ENCODE measurements at regions not wholly inside any gene's neighbourhood (a gene's known extent, or its start where the extent isn't known, plus 50 kb on each side); places are given as distances from the start of the nearest gene placed in this dataset.

- DNase-seq: no peak
- Histone ChIP-seq H3K27ac (ENCODE audit: low read depth, low read length) (no peak overlapping the region), H3K36me3 (ENCODE audit: control insufficient read depth in 2 of 3, insufficient read depth in 3 of 3, low read length in 3 of 3) (no peaks in the 10 kb centered on the region), H3K4me1 (ENCODE audit: control insufficient read depth in 2 of 2, insufficient read depth in 2 of 2, low read length in 2 of 2) (no peaks in the 10 kb centered on the region), H3K4me3 (ENCODE audit: low read length) (no peak overlapping the region), H3K9me3 (ENCODE audit: control insufficient read depth in 2 of 3, low read length in 3 of 3) (no peaks in the 10 kb centered on the region), H3K27me3 (ENCODE audit: control insufficient read depth in 2 of 2, insufficient read depth in 2 of 2, low read length in 2 of 2) (no peaks in the 10 kb centered on the region)
- Mint-ChIP-seq H3K27ac (no peak overlapping the region), H3K4me3 (no peak overlapping the region), H3K4me1 (no peaks in the 10 kb centered on the region), H3K27me3 (no peaks in the 10 kb centered on the region), H3K9me3 (no peaks in the 10 kb centered on the region), H3K36me3 (no peaks in the 10 kb centered on the region)
- POLR2A ChIA-PET: no interaction called here
- no peak for ATAC-seq
- CTCF ChIA-PET: interaction anchor here (0.6 to 0.7 kb wide), 2 partner anchors 19 to 31 kb away, joined by 3 read pairs; no protein-coding TSS in a partner anchor
- intact Hi-C loops (cut with micrococcal nuclease): no loop called here
Measured at GRCh38 chr2:19244460-19245363, 113.7 kb downstream of the OSR1 start.

- CTCF ChIA-PET: no interaction called here
- POLR2A ChIA-PET: no interaction called here
- Mint-ChIP-seq H3K27me3 (no peaks in the 10 kb centered on the region), H3K4me3 (no peak overlapping the region), H3K27ac (no peak overlapping the region), H3K9me3 (no peaks in the 10 kb centered on the region), H3K36me3 (no peaks in the 10 kb centered on the region), H3K4me1 (no peaks in the 10 kb centered on the region)
- DNase-seq: no peak
- Histone ChIP-seq H3K27ac (ENCODE audit: low read depth, low read length) (no peak overlapping the region), H3K4me1 (ENCODE audit: control insufficient read depth in 2 of 2, insufficient read depth in 2 of 2, low read length in 2 of 2) (no peaks in the 10 kb centered on the region), H3K9me3 (ENCODE audit: control insufficient read depth in 2 of 3, low read length in 3 of 3) (no peaks in the 10 kb centered on the region), H3K36me3 (ENCODE audit: control insufficient read depth in 2 of 3, insufficient read depth in 3 of 3, low read length in 3 of 3) (no peaks in the 10 kb centered on the region), H3K4me3 (ENCODE audit: low read length) (no peak overlapping the region), H3K27me3 (ENCODE audit: control insufficient read depth in 2 of 2, insufficient read depth in 2 of 2, low read length in 2 of 2) (no peaks in the 10 kb centered on the region)
- intact Hi-C loops (cut with micrococcal nuclease): no loop called here
- ATAC-seq: no peak
Measured at GRCh38 chr2:19238440-19239060, 119.9 kb downstream of the OSR1 start.

DNA sequence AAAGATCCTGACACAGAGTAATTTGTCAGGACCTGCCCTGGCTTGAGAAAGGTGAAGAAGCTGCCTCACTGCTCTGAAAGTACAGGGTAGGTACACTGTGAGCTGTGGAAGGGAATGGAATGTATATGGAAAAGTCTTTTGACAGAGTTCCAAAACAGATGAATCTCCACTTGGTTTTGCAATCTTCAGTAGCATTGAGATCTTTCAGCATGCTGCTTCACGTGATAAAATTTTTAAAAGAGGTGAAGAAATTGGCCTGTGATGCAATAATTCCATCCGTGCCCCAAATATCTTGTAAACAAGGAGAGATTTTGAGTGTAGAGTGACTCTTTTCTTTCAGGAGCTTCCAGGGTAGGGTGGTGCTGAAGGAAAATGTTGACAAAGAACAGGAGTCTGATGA is 123.1 kb downstream of the OSR1 start:
- Histone ChIP-seq H3K27me3 (ENCODE audit: control insufficient read depth in 2 of 2, insufficient read depth in 2 of 2, low read length in 2 of 2) (no peaks in the 10 kb centered on the region), H3K4me1 (ENCODE audit: control insufficient read depth in 2 of 2, insufficient read depth in 2 of 2, low read length in 2 of 2) (no peaks in the 10 kb centered on the region), H3K4me3 (ENCODE audit: low read length) (no peak overlapping the region), H3K36me3 (ENCODE audit: control insufficient read depth in 2 of 3, insufficient read depth in 3 of 3, low read length in 3 of 3) (no peaks in the 10 kb centered on the region), H3K9me3 (ENCODE audit: control insufficient read depth in 2 of 3, low read length in 3 of 3) (no peaks in the 10 kb centered on the region), H3K27ac (ENCODE audit: low read depth, low read length) (no peak overlapping the region)
- H3K36me3 Mint-ChIP-seq: no peaks in the 10 kb centered on the region
- H3K4me1 Mint-ChIP-seq: no peaks in the 10 kb centered on the region
- H3K27ac Mint-ChIP-seq: no peak overlapping the region
- ATAC-seq: no peak
- no peaks in the 10 kb centered on the region for H3K9me3 Mint-ChIP-seq
- ChIA-PET POLR2A (no interaction called here), CTCF (no interaction called here)
- no peaks in the 10 kb centered on the region for H3K27me3 Mint-ChIP-seq
- intact Hi-C loops (cut with micrococcal nuclease): no loop called here
- no peak for DNase-seq
- no peak overlapping the region for H3K4me3 Mint-ChIP-seq

DNA sequence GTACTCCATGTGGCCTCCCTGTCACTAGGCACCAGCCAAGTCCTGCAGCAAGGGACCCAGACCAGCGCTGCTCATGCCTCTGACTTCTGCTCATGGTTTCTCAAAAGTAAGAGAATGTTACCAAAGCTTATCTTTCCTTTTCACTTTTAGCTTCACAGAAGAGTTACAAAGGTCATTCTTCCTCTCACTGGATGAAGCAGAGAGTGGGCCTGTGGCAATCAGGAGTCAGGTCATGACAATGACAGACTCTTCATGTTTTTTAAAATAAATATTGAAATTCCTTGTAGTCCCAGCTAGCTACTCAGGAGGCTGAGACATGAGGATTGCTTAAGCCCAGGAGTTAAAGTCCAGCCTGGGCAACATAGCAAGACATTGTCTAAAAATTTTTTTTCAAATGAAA is 126.1 kb downstream of the OSR1 start:
- H3K4me1 Mint-ChIP-seq: no peaks in the 10 kb centered on the region
- H3K36me3 ChIP-seq (ENCODE audit: control insufficient read depth in 2 of 3, insufficient read depth in 3 of 3, low read length in 3 of 3): no peaks in the 10 kb centered on the region
- H3K27ac ChIP-seq (ENCODE audit: low read depth, low read length): no peak overlapping the region
- no peak overlapping the region for H3K4me3 ChIP-seq (ENCODE audit: low read length)
- H3K4me3 Mint-ChIP-seq: no peak overlapping the region
- no peak overlapping the region for H3K27ac Mint-ChIP-seq
- no peaks in the 10 kb centered on the region for H3K4me1 ChIP-seq (ENCODE audit: control insufficient read depth in 2 of 2, insufficient read depth in 2 of 2, low read length in 2 of 2)
- H3K27me3 Mint-ChIP-seq: no peaks in the 10 kb centered on the region
- H3K36me3 Mint-ChIP-seq: no peaks in the 10 kb centered on the region
- intact Hi-C loops (cut with micrococcal nuclease): no loop called here
- ATAC-seq (no peak), DNase-seq (no peak)
- H3K27me3 ChIP-seq (ENCODE audit: control insufficient read depth in 2 of 2, insufficient read depth in 2 of 2, low read length in 2 of 2): no peaks in the 10 kb centered on the region
- H3K9me3 Mint-ChIP-seq: no peaks in the 10 kb centered on the region
- H3K9me3 ChIP-seq (ENCODE audit: control insufficient read depth in 2 of 3, low read length in 3 of 3): no peaks in the 10 kb centered on the region
- ChIA-PET POLR2A (no interaction called here), CTCF (no interaction called here)

- Mint-ChIP-seq H3K9me3 (no peaks in the 10 kb centered on the region), H3K27me3 (no peaks in the 10 kb centered on the region), H3K27ac (no peak overlapping the region), H3K36me3 (no peaks in the 10 kb centered on the region), H3K4me3 (no peak overlapping the region), H3K4me1 (no peaks in the 10 kb centered on the region)
- no peaks in the 10 kb centered on the region for H3K9me3 ChIP-seq (ENCODE audit: control insufficient read depth in 2 of 3, low read length in 3 of 3)
- ATAC-seq (no peak), DNase-seq (no peak)
- no peak overlapping the region for H3K27ac ChIP-seq (ENCODE audit: low read depth, low read length)
- H3K27me3 ChIP-seq (ENCODE audit: control insufficient read depth in 2 of 2, insufficient read depth in 2 of 2, low read length in 2 of 2): no peaks in the 10 kb centered on the region
- intact Hi-C loops (cut with micrococcal nuclease): no loop called here
- H3K4me3 ChIP-seq (ENCODE audit: low read length): no peak overlapping the region
- no peaks in the 10 kb centered on the region for H3K36me3 ChIP-seq (ENCODE audit: control insufficient read depth in 2 of 3, insufficient read depth in 3 of 3, low read length in 3 of 3)
- no peaks in the 10 kb centered on the region for H3K4me1 ChIP-seq (ENCODE audit: control insufficient read depth in 2 of 2, insufficient read depth in 2 of 2, low read length in 2 of 2)
- CTCF ChIA-PET: no interaction called here
- POLR2A ChIA-PET: no interaction called here
Measured at GRCh38 chr2:19231625-19232024, 126.8 kb downstream of the OSR1 start.

GRCh38 chr2:19230626-19231025 is 127.8 kb downstream of the OSR1 start:
- no peak overlapping the region for H3K4me3 ChIP-seq (ENCODE audit: low read length)
- CTCF ChIA-PET: no interaction called here
- H3K27me3 ChIP-seq (ENCODE audit: control insufficient read depth in 2 of 2, insufficient read depth in 2 of 2, low read length in 2 of 2): no peaks in the 10 kb centered on the region
- POLR2A ChIA-PET: no interaction called here
- H3K9me3 ChIP-seq (ENCODE audit: control insufficient read depth in 2 of 3, low read length in 3 of 3): no peaks in the 10 kb centered on the region
- no peaks in the 10 kb centered on the region for H3K36me3 ChIP-seq (ENCODE audit: control insufficient read depth in 2 of 3, insufficient read depth in 3 of 3, low read length in 3 of 3)
- H3K4me1 ChIP-seq (ENCODE audit: control insufficient read depth in 2 of 2, insufficient read depth in 2 of 2, low read length in 2 of 2): no peaks in the 10 kb centered on the region
- Mint-ChIP-seq H3K27me3 (no peaks in the 10 kb centered on the region), H3K4me3 (no peak overlapping the region), H3K27ac (no peak overlapping the region), H3K36me3 (no peaks in the 10 kb centered on the region), H3K9me3 (no peaks in the 10 kb centered on the region), H3K4me1 (no peaks in the 10 kb centered on the region)
- DNase-seq (no peak), ATAC-seq (no peak)
- no peak overlapping the region for H3K27ac ChIP-seq (ENCODE audit: low read depth, low read length)
- intact Hi-C loops (cut with micrococcal nuclease): no loop called here

DNA sequence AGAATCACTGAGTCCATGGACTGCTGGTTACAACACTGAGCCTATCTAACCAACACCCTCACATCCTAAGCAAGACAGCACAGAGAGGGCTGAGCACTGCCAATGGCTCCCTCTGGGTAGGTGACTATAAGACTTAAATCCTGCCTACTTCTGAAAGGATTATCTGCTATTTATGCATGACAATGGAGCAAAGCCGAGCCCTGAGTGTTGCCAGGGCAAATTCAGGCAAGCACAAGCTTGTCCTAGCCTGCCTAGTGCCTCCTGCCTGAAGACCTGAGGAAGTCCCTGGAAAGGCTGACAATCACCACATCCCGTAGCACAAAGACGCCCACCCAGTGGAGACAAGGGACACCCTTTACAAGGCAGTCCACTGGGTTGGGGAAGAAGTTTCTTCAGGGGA is 129.7 kb downstream of the OSR1 start:
- Histone ChIP-seq H3K4me3 (ENCODE audit: low read length) (no peak overlapping the region), H3K9me3 (ENCODE audit: control insufficient read depth in 2 of 3, low read length in 3 of 3) (no peaks in the 10 kb centered on the region), H3K27me3 (ENCODE audit: control insufficient read depth in 2 of 2, insufficient read depth in 2 of 2, low read length in 2 of 2) (no peaks in the 10 kb centered on the region), H3K27ac (ENCODE audit: low read depth, low read length) (no peak overlapping the region), H3K36me3 (ENCODE audit: control insufficient read depth in 2 of 3, insufficient read depth in 3 of 3, low read length in 3 of 3) (no peaks in the 10 kb centered on the region), H3K4me1 (ENCODE audit: control insufficient read depth in 2 of 2, insufficient read depth in 2 of 2, low read length in 2 of 2) (no peaks in the 10 kb centered on the region)
- Mint-ChIP-seq H3K36me3 (no peaks in the 10 kb centered on the region), H3K27me3 (no peaks in the 10 kb centered on the region), H3K4me1 (no peaks in the 10 kb centered on the region), H3K27ac (no peak overlapping the region), H3K9me3 (no peaks in the 10 kb centered on the region), H3K4me3 (no peak overlapping the region)
- POLR2A ChIA-PET: no interaction called here
- CTCF ChIA-PET: interaction anchor here (0.5 kb wide), 1 partner anchor 11 kb away, joined by 3 read pairs; no protein-coding TSS in a partner anchor
- ATAC-seq (no peak), DNase-seq (no peak)
- intact Hi-C loops (cut with micrococcal nuclease): no loop called here
